ENCODE measurements at regions not wholly inside any gene's neighbourhood (a gene's known extent, or its start where the extent isn't known, plus 50 kb on each side); places are given as distances from the start of the nearest gene placed in this dataset.
A peak's percentile ranks its signal among the peaks of the same experiment; 100 is the strongest.
"Not testable (repeated sequence)": the region's sequence is repeated elsewhere in the genome, so short reads cannot be mapped to it uniquely, and the experiment has no call there.

- no peak overlapping the region for H3K4me3 ChIP-seq (ENCODE audit: low read length)
- peak; percentile 80 for TF ChIP-seq CTCF (IDR thresholded peaks at IDR 0.05; ENCODE audit: insufficient read depth, low read depth, low read length, missing control alignments)
- DNase-seq (ENCODE audit: low read depth), result peak; percentile 75
These were observed 757.0 kb upstream of the NECTIN3 start for GRCh38 chr3:110314512-110315114.

GRCh38 chr3:110318108-110318507 is 753.5 kb upstream of the NECTIN3 start:
- peak; percentile 56 for DNase-seq (ENCODE audit: low read depth)
- TF ChIP-seq CTCF (IDR thresholded peaks at IDR 0.05; ENCODE audit: insufficient read depth, low read depth, low read length, missing control alignments), result no peak

GRCh38 chr3:110323349-110323748 is 748.3 kb upstream of the NECTIN3 start:
- DNase-seq (ENCODE audit: low read depth), result no peak
- no peak overlapping the region for H3K4me3 ChIP-seq (ENCODE audit: low read length)
- no peak for TF ChIP-seq CTCF (IDR thresholded peaks at IDR 0.05; ENCODE audit: insufficient read depth, low read depth, low read length, missing control alignments)

More at GRCh38 chr3:110318108-110318507, 753.5 kb upstream of the NECTIN3 start:
- H3K4me3 ChIP-seq (ENCODE audit: low read length), result no peak overlapping the region

GRCh38 chr3:110324171-110324705 is 747.4 kb upstream of the NECTIN3 start:
- DNase-seq (ENCODE audit: low read depth), result no peak
- no peak overlapping the region for H3K4me3 ChIP-seq (ENCODE audit: low read length)
- TF ChIP-seq CTCF (IDR thresholded peaks at IDR 0.05; ENCODE audit: insufficient read depth, low read depth, low read length, missing control alignments), result no peak

- peak; percentile 39 for DNase-seq (ENCODE audit: low read depth)
- H3K4me3 ChIP-seq (ENCODE audit: low read length), result no peak overlapping the region
- TF ChIP-seq CTCF (IDR thresholded peaks at IDR 0.05; ENCODE audit: insufficient read depth, low read depth, low read length, missing control alignments), result no peak
These were observed 743.7 kb upstream of the NECTIN3 start for GRCh38 chr3:110327870-110328269.

GRCh38 chr3:110331562-110331961 is 740.1 kb upstream of the NECTIN3 start:
- not testable (repeated sequence) for DNase-seq (ENCODE audit: low read depth); H3K4me3 ChIP-seq (ENCODE audit: low read length)

GRCh38 chr3:110332629-110333028 is 739.0 kb upstream of the NECTIN3 start:
- TF ChIP-seq CTCF (IDR thresholded peaks at IDR 0.05; ENCODE audit: insufficient read depth, low read depth, low read length, missing control alignments), result no peak
- DNase-seq (ENCODE audit: low read depth), result no peak
- H3K4me3 ChIP-seq (ENCODE audit: low read length), result no peak overlapping the region

All from epithelial cell of esophagus (primary cell).